ENCODE measurements at regions not wholly inside any gene's neighbourhood (a gene's known extent, or its start where the extent isn't known, plus 50 kb on each side); places are given as distances from the start of the nearest gene placed in this dataset.
A peak's percentile ranks its signal among the peaks of the same experiment; 100 is the strongest.

DNA sequence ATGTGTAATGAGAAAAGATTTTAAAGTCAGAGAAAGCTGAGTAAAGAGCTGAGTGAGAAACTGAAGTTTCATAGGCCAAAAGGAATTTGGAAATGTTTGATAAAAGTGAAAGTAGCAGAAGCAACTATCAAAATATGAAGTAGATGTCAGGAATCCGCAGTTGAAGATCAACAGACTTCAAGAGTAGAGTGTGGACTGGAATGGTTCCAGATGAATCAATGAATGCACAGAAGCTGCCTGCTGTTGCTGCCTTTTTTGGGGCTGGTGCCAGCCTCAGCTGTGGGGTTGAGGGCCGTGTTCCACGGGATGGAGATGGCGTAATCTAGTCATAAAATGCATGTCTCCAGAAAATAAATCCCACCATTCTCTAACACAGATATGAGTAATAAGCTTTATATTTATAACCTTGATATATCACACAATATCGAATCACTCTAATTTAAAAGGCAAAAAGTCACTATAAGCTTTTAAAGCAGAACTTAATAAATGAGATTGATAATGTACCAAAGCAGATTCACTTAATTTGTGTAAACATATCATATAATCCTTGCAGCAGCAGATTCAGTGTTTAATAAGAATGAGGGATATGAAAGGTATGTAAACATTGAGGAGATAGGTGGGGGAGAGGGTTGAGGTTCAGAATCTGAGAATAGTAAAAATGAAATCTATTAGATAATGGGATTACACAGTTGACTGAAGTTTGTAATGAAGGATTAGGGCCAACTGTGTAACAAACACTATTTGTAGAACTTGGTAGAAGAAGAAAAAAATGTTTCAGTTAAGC lies 652.3 kb upstream of the FTMT start:
- peak; percentile 47 for DNase-seq (ENCODE audit: low spot score)

DNA sequence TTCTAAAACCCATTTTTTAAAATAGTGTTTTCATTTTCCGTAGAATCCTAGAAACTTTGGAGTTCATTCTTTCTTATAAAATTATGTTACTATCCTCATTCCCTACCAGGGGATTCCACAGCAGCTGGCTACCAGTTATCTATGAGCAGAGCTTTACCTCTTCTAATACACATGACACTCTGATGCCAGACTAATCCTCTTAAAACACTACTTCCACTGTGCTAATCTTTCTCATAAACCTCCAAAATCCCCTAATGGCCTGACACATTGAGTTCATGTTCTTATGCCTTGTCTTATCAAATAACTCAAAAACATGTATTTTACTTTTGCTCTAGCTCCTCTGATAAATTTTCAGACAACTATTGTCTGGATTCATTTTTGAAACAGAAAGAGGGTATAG lies 633.6 kb upstream of the FTMT start:
- peak; percentile 2 for DNase-seq (ENCODE audit: low spot score)

DNA sequence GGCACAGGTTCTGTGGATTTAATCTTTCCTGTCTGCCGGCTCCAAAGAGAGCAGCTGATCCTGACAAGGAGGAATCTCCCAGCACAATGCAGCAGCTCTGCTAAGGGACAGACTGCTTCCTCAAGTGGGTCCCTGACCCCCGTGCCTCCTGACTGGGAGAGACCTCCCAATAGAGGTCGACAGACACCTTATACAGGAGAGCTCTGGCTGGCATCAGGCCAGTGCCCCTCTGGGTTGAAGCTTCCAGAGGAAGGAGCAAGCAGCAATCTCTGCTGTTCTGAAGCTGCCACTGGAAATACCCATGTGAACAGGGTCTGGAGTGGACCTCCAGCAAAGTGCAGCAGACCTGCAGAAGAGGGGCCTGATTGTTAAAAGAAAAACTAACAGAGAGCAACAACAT lies 630.2 kb upstream of the FTMT start:
- no peak for DNase-seq (ENCODE audit: low spot score)

DNA sequence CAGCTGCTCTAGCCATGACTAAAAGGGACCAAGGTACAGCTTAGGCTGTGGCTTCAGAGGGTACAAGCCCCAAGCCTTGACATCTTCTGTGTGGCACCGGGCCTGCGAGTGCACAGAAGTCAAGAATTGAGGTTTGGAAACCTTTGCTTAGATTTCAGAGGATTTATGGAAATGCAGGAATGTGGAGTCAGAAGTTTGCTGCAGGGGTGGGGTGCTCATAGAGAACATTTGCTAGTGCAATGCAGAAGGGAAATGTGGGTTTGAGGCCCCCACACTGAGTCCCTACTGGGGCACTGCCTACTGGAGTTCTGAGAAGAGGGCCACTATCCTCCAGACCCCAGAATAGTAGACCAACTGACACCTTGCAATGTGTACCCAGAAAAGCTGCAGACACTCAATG lies 624.9 kb upstream of the FTMT start:
- DNase-seq (ENCODE audit: low spot score) = no peak

DNA sequence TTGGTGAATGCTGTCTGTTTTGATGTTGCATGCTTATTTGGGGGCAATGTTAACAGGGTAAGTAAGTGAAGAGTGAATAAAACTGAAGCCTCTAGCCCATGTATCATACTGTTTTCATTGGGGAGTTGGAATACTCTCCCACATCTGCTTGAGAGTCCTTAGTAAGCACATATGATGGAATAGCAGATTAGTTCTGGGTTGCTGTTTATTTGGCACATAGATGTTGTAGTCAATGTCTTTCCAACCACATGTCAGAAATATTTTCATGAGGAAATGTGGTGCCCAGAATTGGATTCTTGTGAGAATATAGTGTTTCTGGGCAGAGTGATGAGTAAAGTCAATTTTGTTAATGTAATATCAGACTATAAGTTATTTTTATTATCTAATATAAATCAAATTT lies 611.7 kb upstream of the FTMT start:
- DNase-seq (ENCODE audit: low spot score) = no peak

DNA sequence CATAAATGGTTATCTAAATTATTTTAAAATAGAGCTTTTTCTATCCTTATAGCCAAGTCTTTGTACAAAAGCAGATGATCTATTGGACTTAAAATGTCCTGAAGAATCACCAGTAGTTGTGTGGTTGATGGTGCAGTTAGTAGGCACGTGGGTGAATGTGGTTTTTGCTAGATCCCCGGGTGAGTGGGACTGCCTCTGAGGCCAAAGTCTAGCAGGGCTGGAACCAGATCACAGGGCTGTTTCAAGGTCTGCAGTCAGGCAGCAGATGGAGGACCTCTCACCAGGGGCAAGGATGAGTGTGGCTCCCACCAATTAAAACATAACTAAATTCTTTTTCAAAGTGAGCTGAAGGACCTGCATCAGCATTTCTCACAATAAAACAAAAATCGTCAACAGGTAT lies 604.7 kb upstream of the FTMT start:
- no peak for DNase-seq (ENCODE audit: low spot score)

DNA sequence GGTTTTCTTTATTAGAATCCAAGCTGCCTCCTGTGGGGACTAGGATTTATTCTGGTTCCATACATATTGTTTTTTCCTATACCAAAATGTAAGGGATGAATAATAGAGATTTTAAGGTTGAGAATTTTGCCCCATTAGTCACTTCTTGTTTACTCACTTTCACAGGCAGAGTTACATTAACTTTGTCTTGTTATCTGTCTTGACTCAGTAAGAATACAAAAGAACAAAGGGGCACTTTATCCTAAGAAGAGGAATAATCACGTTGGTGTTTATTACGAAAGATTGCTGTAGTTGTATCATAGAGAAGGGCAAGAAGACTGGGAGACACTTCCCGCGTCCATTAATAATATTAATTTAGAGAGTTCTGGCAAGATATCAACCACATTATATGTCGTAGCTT lies 599.7 kb upstream of the FTMT start:
- no peak for DNase-seq (ENCODE audit: low spot score)

DNA sequence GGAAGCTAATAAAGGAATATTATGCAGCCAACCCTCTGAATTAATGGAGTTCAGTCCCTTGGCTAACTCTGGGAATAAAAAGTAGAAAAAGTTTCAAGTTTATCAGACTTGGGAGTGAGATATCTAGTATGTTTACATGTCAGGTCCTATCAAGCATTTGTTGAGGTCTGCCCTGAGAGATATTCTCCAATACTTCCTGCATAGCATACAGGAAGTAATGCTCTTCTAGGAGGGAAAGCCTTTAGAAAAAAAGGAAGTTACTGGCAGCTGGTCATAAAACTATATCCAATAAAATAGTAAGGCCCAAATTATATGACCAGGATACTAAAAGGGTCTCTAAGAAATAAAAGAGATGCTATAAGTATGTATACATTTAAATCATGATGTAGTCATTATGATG lies 594.1 kb upstream of the FTMT start:
- DNase-seq (ENCODE audit: low spot score) = no peak

DNA sequence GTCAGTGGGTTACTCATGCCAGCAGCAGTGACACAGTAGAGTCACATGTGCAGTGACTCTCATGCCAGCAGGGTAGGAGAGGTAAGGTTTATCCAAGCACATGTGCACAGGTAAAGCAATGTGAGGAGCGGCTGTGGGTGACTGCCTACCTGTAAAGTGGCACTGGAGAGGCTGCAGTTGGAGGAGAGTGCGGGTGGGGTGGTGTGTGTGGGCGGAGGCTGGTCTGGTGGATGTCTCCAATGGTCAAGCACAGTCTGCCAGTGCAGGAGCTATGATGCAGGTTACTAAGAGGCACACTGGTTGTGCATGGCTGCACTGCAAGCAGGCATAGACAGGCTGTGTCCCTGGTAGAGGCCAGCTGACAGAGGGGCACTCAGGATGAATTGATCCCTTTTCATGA lies 588.2 kb upstream of the FTMT start:
- no peak for DNase-seq (ENCODE audit: low spot score)

DNA sequence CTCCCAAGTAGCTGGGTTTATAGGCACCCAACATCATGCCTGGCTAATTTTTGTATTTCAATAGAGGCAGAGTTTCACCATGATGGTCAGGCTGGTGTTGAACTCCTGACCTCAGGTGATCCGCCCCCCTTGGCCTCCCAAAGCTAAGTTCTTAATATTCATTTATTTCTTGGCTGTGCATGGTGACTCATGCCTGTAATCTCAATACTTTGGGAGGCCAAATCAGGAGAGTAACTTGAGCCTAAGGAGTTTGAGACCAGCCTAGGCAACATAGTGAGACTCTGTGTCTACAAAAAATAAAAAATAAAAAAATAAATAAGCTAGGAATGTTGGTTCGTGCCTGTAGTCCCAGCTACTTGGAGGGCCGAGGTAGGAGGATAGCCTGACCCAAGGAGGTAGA lies 587.1 kb upstream of the FTMT start:
- DNase-seq (ENCODE audit: low spot score) = no peak

DNA sequence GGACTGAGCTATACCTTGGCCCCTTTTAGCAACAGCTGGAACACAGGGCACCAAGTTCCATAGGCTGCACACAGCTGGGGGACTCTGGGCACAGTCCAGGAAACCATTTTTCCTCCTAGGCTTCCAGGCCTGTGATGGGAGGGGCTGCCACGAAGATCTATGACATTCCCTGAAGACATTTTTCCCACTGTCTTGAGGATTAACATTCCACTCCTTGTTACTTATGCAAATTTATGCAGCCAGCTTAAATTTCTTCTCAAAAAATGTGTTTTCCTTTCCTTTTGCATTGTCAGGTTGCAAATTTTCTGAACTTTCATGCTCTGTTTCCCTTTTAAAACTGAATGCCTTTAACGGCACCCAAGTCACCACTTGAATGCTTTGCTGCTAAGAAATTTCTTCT lies 580.1 kb upstream of the FTMT start:
- DNase-seq (ENCODE audit: low spot score) = no peak

DNA sequence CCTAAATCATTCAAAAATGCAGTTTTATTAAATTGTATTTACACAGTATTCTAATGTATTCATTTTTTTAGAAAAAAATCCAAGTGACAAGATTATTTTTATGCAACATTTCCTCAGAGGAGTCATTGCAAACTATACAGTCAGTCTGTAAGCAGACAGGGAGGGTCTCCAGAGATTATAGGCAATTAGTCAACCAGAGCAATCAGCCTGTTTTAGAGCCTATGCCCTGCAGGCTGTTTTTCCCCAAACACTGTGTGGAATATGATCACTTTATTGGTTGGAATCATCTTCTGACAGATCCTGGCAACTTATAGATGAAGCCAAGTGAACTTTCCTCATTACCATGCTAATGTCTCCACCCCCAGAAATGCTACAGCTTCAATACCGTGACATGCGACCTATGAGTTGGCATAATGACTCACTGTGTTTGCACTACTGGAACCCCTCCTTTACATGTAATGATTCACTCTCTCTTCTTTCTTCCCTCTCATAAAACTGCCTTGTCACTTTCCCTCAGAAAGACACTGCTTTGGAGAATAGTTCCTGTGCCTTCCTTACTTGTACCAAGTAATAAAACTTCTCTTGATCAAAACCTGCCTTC lies 577.7 kb upstream of the FTMT start:
- DNase-seq (ENCODE audit: low spot score) = peak; percentile 71

DNA sequence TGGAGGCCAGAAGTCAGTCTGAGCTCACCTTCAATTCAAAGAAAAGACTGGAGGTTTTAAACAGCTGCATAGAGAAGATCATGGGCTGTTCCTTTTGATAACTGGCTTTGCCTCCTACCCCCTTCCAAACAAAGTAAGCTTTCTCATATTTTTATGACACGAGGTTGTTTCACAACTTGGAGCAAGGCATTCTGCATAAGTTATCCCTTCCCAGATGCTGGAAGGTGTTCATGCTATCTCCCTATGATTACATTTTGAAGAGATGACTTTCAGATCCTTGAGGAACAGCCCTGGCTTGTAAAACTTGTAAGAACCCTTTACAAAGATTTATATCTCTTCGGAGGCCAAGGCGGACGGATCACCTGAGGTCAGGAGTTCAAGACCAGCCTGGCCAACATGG lies 571.9 kb upstream of the FTMT start:
- no peak for DNase-seq (ENCODE audit: low spot score)

DNA sequence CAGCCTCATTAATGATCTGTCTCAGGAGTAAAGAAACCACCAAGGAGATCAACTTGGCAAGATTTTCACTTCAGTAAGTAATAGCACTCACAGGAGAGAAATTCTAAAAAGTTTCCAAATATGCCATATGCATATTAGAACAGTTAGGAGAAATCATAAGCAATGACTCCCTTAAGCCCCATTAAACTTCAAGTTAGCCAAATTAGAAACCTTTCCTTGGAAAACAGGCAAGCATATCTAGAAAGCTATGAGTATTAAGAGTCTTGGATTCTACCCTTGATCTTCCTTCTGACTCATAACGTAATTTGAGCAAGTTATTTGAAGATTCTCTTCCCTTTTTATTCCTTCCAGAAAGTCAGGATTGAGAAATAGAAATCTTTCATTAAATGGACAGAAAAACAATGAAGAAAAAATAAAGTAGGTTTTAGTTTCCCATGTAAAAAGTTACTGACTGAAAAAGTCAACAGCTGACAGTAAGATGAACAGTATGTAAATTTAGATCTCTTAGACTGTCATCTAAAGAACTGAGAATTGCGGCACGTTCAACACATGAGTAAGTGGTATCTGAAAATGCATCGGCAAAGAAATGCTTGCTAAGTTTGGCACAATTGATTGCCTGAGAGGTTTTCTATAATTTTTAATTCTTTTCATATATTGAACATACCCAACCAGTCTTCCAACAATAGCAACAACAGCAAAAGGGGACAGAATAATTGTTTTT lies 565.7 kb upstream of the FTMT start:
- peak; percentile 44 for DNase-seq (ENCODE audit: low spot score)

DNA sequence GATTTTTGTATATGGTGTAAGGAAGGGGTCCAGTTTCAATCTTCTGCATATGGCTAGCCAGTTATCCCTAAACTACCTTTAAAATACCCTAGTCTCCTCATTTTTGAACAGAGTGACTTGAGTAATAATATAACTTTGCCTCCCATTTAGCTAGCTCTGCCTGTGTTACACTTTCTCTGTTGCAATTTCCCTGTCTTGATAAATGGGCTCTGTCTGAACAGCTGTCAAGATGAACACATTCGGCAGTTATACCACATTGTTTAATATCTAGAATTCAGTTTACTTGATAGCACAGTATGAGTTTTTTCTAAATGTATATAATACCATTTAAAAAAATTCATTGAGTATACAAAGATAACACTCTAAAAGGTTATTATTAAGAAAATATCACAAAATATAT lies 562.9 kb upstream of the FTMT start:
- no peak for DNase-seq (ENCODE audit: low spot score)

DNA sequence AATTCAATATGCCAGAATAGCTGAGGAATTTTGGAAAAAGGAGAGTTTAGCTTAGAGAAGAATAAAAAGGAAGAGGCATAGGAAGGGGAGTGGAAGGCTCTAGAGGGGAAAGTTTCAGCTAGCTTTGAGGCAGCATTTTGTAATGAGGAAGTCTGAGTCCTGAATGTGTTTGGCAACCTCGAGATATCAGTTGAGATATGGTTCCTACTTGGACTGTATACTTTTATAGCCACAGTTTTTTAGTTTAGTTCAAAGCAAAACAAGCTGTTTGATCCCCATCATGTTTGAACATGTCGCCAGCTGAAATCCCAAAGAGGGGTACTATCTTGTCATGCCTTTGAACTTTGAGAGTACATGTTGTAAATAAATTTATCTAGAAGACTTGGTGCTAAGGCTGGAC lies 559.0 kb upstream of the FTMT start:
- no peak for DNase-seq (ENCODE audit: low spot score)

DNA sequence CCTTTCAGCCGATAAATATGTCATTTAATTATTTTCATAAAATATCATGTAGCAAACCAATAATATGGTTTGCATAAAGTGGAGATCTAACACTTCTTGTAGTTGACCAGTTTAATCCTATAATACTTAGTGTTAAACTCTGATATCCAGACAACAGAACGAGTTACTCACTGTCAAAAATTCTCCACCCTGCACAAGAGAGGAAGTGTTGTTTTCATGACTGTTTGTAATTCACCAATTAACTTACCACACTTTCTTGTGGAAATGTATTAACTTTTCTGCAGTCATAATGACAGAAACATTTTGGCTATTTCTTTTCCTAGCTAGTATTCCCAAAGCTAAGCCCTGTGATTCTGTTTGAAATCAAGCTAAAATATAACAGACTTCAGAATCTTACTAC lies 555.3 kb upstream of the FTMT start:
- DNase-seq (ENCODE audit: low spot score) = no peak

DNA sequence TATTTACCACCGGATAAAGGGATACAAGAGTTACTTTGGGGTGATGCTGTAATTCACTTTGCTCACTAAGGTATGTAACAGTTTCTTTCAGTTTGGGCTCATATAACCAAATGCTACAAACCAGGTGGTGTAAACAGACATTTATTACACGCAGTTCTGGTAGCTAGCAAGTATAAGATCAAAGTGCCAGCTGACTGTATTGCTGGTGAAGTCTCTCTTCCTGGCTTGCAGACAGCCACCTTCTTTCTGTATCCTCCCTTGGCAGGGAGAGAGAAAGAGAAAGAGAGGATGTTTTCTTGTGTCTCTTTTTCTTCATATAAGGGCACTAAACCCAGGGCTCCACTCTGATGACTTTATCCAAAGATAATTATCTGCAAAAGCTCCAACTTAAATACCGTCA lies 552.5 kb upstream of the FTMT start:
- no peak for DNase-seq (ENCODE audit: low spot score)

DNA sequence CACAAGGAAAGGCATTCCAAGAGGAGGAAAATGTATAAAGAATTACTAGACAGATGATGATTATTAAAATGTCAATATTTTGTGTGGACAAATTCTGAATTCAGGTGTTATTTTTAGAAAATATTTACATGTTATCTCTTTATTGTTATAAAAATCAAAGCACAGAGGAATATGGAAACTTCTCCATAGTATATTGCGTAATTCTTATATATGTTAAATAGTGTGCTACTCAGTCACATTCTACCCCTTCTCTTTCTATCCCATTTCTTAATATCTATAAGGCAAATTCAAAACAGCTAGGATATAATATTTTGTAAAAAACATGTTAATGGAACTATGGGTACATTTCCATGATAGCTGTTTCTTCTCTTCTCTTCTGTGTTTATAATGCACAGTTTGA lies 546.8 kb upstream of the FTMT start:
- DNase-seq (ENCODE audit: low spot score) = no peak

DNA sequence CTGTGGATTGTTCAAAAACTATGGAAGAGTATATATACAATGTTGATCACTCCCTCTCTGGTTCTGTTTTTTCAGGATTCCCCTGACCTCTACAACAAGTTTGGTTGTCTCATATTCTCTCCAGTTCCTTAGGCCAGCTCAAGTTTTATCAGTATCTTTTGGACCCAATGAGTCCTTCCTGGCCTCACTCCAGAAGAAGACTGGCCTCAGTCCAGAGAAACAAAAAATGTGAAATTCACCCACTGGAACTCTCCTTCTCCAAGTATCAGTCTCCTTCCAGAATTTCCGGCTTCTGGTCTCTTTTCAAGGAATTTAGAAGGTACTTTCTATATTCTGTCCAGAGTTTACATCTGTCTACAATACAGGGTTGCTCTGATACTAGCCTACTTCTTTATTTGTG lies 537.8 kb upstream of the FTMT start:
- no peak for DNase-seq (ENCODE audit: low spot score)

DNA sequence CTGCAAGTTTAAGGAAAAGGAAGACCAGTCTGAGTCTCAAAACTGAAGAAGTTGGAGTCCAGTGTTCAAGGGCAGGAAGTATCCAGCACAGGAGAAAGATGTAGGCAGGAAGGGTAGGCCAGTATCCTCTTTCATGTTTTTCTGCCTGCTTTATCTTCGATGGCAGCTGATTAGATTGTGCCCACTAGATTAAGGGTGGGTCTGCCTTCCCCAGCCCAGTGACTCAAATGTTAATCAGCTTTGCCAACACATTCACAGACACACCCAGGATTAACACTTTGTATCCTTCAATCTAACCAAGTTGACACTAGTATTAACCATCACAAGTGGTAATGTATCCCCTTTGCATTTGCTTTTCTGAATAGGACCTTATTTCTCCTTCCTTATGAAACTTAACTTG lies 535.9 kb upstream of the FTMT start:
- no peak for DNase-seq (ENCODE audit: low spot score)

DNA sequence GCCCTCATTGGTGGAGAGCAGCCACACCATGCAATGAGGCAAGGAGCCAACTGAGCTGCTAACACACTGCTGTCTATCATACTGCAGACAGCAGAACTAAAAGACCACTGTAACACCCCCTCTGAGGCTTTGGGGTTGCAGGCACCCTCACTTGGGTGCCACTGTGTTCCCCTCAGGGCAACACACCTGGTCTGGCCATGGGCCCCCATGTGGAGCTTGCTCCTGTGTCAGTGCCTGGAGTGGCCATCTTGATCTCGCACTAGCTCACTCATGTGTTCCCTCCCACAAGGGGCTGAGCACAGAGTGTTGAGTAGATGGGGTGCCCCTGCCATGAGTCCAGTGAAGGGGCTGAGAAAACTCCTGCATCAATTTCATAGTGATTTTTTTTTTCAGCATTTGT lies 532.4 kb upstream of the FTMT start:
- DNase-seq (ENCODE audit: low spot score) = no peak

DNA sequence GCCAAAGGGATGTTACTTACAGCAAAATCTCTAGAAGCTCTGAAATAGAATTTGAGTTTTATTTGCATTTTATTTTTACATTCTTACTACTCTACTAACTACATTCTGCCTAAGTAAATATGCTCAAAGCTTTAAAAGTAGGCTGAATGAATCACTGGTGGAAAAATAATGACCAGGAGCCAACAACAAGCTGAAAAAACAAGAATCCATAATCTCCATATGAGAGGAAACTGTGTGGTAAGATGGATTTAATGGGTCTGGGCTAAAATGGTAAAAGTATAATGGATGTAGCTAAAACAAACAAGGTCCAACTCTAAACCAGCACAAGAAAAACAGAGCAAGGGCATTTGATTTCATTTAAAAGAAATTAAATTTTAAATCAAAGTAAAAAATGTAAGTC lies 525.8 kb upstream of the FTMT start:
- DNase-seq (ENCODE audit: low spot score) = no peak

All from AG08395 (cell line).